NOMO-1 treated with DMSO at 0.1 percent for 48 hours (cell line): ENCODE measurements at regions not wholly inside any gene's neighbourhood (a gene's known extent, or its start where the extent isn't known, plus 50 kb on each side); places are given as distances from the start of the nearest gene placed in this dataset.
"Not testable (repeated sequence)": the region's sequence is repeated elsewhere in the genome, so short reads cannot be mapped to it uniquely, and the experiment has no call there.

Source experiments
- DNase-seq: peaks from one replicate; lab custom pipeline; 2025; ENCODE audit not compliant: unreplicated experiment; lab: John Stamatoyannopoulos, UW

GRCh38 chr5:13250464-13251291 lies 693.8 kb downstream of the DNAH5 start:
- DNase-seq = no peak

- no peak for DNase-seq
These were observed 694.6 kb downstream of the DNAH5 start for GRCh38 chr5:13249854-13250253.

- no peak for DNase-seq
These were observed 696.2 kb downstream of the DNAH5 start for GRCh38 chr5:13248253-13248652.

GRCh38 chr5:13246053-13246452 lies 698.4 kb downstream of the DNAH5 start:
- no peak for DNase-seq

GRCh38 chr5:13244151-13244550 lies 700.3 kb downstream of the DNAH5 start:
- DNase-seq = no peak

- DNase-seq = no peak
These were observed 717.0 kb downstream of the DNAH5 start for GRCh38 chr5:13227513-13227912.

GRCh38 chr5:13218518-13218917 lies 726.0 kb downstream of the DNAH5 start:
- no peak for DNase-seq

GRCh38 chr5:13217636-13218035 lies 726.9 kb downstream of the DNAH5 start:
- no peak for DNase-seq

GRCh38 chr5:13215806-13216205 lies 728.7 kb downstream of the DNAH5 start:
- no peak for DNase-seq

- DNase-seq = no peak
These were observed 729.1 kb downstream of the DNAH5 start for GRCh38 chr5:13215370-13215769.

- DNase-seq = no peak
These were observed 730.3 kb downstream of the DNAH5 start for GRCh38 chr5:13214182-13214581.

- DNase-seq = no peak
These were observed 731.6 kb downstream of the DNAH5 start for GRCh38 chr5:13212886-13213285.

- DNase-seq = no peak
These were observed 733.4 kb downstream of the DNAH5 start for GRCh38 chr5:13211064-13211463.

- no peak for DNase-seq
These were observed 737.4 kb downstream of the DNAH5 start for GRCh38 chr5:13207112-13207511.

GRCh38 chr5:13201022-13201421 lies 743.5 kb downstream of the DNAH5 start:
- DNase-seq = no peak

GRCh38 chr5:13198226-13198625 lies 746.3 kb downstream of the DNAH5 start:
- not testable (repeated sequence) for DNase-seq

- no peak for DNase-seq
These were observed 755.0 kb downstream of the DNAH5 start for GRCh38 chr5:13189532-13189931.

- no peak for DNase-seq
These were observed 756.1 kb downstream of the DNAH5 start for GRCh38 chr5:13188371-13188770.

GRCh38 chr5:13187186-13187585 lies 757.3 kb downstream of the DNAH5 start:
- DNase-seq = no peak

- DNase-seq = peak; percentile 16
These were observed 758.3 kb downstream of the DNAH5 start for GRCh38 chr5:13186177-13186576.

- no peak for DNase-seq
These were observed 764.9 kb downstream of the DNAH5 start for GRCh38 chr5:13179407-13180087.

GRCh38 chr5:13143630-13144029 lies 800.9 kb downstream of the DNAH5 start:
- no peak for DNase-seq
